ENCODE measurements at regions not wholly inside any gene's neighbourhood (a gene's known extent, or its start where the extent isn't known, plus 50 kb on each side); places are given as distances from the start of the nearest gene placed in this dataset.

DNA sequence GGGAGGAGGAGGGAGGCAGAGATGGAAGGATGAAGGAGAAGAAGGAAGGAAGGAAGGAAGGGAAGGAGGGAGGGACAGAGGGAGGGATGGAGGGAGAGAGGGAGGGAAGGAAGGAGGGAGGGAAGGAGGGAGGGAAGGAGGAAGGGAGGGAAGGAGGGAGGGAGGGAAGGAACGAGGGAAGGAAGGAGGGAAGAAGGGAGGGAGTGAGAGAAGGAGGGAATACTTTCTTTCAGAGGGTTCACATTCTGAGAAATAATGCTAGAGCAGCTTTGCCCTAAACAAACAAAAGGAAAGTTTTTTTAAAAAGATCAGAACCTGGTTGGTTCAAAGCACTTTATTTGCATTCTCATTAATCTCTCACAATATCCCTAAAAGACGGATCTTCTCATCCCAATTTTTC is 96.1 kb upstream of the NXT1 start:
- no peak for DNase-seq (ENCODE audit: extremely low read depth in 1 of 2, low read depth in 1 of 2)

DNA sequence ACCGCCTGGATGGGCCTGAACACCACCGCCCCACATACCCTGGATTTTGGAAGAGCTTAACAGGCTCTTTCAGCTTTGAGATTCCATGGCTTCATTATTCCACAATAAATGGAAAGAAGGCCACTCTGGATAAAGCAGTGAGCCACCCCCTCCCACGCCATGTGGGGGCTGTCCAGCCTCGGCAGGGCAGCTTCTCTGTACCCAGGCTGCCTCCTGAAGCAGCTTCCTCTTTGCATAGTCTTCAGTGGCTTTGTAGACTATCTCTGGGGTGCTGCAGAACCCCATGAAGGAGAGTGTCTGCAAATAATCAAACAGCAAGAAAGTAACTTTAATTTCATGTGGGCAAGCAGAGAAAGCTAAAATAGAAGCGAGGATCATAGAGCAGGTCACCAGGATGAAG is 96.6 kb upstream of the NXT1 start:
- no peak for DNase-seq (ENCODE audit: extremely low read depth in 1 of 2, low read depth in 1 of 2)

DNA sequence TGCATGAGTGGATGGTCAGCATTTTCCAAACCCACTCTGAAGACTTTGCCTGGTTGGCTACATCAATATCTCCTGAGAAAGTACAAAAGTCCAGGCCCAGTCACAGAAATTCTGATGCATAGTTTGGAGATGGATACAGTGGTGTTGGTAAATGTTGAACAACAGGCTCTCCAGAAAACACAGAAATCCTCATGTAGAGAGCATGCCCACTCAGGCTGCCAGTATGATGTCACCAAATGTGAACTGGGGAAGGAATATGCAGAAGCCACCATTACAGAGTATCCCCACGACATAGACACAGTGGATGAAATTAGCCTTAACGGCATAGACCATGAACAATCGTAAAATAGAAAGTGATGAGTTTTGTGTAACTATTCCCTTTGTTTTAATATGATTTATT is 97.1 kb upstream of the NXT1 start:
- no peak for DNase-seq (ENCODE audit: extremely low read depth in 1 of 2, low read depth in 1 of 2)

- no peak for DNase-seq (ENCODE audit: extremely low read depth in 1 of 2, low read depth in 1 of 2)
Observed at GRCh38 chr20:23251779-23252178, 98.8 kb upstream of the NXT1 start.

DNA sequence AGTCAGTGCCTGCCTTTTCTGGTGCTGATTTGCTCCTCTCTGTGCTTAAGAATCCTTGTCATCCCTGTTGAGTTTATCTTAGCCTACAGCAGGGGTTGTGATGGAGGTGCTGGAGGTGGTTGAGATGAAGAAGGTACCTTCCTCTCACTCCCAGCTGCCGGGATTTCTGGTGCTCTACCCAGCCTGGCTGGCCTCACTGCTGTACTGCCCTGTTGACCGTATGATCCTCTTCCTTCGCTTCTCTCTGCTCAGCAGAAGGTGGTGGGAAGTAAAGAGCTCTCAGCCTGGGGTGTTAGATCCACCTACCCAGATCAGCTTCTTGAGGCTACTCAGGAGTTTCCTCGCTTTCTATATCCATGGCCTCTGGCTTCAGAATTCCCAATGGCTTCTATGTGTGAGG is 101.0 kb upstream of the NXT1 start:
- no peak for DNase-seq (ENCODE audit: extremely low read depth in 1 of 2, low read depth in 1 of 2)

DNA sequence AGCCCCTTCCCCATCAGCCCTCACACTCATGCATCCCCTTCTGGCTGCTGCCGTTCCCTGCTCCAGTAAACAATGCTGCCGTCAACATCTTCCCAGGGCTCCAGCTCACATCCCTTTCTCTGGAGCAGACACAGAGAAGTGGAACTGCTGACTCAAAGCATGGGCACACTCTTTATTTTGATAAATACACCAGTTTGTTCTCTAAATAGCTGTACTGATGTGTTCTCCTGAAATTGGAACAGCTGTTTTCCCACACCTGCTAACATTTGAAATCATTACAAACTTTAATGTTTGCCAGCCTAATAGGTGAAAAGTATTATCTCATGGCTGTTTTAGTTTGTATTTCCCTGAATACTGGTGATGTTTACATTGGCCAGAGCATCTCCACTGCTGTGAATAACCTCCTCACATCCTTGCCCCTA is 102.1 kb upstream of the NXT1 start:
- no peak for DNase-seq (ENCODE audit: extremely low read depth in 1 of 2, low read depth in 1 of 2)

DNA sequence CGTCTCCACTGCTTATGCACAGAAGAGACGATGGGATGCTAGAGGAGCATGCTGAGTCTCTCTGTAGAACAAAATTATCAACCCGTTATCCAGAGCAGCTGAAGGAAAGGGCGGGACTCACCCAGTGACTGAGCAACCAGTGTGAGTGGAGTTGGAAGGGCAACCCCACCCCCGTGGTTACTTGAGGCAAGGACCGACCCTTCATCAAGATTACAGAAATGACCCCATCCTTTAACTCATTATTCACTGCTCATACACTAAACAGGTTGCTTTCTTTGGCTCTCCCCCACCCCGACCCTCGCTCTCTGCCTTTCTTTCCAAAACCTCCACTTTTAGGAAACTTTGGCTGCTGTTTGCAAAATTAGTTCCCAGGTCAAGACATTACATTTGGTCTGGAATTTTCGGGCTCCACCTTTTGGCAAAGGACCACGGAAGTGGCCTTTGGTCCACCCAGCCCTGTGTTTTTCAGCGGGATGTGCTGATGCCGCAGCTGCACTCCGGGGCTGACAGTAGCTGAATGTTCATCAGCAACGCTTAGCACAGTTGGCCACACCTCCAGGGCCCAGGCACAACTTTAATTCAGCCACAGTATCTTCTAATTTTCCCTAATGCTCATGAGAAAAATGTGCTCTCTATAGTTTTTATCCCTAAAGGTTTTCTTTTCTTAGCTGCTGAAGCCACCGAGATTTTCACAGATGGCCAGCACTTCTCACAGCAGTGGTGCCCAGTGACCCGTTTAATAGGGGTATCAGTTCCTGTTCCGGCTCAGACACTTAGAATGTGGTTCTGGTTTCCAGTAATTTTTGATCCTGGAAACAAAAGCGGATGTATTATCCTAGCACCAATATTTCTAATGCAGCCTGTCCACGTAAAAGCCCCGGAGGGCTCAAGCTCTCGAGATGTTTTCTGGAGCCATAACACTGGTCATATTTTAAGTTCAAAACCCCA is 103.6 kb upstream of the NXT1 start:
- DNase-seq (ENCODE audit: extremely low read depth in 1 of 2, low read depth in 1 of 2): no peak

- DNase-seq (ENCODE audit: extremely low read depth in 1 of 2, low read depth in 1 of 2): no peak
Observed at GRCh38 chr20:23245553-23246181, 104.9 kb upstream of the NXT1 start.

DNA sequence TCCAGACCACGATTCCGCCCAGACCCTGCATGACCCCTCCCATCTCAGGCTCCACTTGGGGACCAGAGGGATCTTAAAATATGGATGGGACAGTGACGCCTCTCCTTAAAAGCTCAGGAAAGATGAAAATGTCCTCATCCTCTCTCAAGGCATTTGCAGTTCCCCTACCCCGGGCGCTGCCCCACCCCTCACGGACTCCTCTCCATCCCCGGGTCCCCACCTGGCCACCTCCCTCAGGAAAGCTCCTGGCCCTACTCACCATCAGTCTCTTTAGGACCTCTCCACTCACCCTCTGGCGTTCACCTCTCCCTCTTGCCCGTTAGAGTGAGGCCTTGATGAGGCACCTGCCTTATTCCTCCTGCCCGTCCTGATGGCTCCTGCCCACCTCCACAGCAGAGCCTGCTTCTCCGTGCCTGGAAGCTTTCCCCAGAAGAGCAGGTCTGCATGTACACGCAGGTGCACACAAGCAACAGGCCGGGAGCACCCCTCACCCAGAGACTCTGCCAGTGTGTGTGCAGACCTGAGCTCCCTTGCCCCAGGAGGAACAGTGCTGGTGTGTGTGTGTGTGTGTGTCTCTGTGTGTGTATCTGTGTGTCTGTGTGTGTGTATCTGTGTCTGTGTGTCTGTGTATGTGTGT is 105.6 kb upstream of the NXT1 start:
- no peak for DNase-seq (ENCODE audit: extremely low read depth in 1 of 2, low read depth in 1 of 2)

DNA sequence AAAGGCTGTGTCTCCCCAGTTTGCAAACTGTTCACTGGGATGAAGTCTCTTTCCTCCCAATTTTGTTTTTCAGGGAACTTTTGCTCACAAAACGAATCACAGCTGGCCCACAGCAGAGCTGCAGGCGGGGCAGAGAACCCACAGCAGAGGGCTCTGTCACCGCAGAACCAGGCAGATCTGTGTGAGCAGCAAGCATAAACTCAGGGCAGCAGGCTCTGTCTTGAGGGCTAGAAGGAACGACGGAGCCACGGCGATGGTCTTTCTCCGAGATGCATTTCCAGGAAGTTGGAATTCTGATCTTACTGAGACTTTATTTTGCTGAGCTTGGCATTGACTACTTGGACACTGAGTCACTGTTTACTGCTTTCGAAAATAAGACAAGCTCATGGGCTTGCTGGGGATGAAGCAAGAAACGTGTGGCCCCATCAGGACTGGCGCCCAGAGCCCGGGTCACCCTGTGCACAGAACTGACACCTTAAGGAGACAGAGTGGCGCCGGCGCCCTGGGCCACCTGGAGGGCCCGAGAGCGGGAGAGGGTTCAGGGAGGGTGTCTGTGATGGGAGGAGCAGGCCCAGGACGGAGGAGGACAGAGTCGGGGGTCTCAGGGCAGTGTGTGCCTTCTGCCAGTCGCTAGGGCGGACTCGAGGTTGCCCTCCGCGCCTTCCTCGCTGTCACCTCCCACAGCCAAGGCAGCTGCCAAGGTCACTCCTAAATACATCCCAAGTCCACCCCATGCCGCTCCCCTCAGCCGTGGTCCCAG is 106.3 kb upstream of the NXT1 start:
- no peak for DNase-seq (ENCODE audit: extremely low read depth in 1 of 2, low read depth in 1 of 2)

DNA sequence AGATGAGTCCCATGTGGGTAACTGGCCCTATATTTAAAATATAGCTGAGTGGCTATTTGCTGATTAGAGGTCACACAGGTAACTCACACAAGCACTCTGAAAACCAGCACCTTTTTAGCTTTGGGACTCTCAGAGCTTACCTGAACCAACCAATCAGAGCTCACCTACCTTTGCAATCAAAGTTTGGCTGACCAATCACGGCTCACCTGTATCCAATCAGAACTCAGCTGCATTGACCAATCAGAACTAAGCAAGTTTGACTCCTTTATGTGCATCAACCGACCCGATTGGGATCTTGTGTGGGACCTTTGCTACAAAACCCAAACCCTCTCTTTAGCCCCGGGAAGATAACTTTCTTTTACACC is 106.8 kb upstream of the NXT1 start:
- no peak for DNase-seq (ENCODE audit: extremely low read depth in 1 of 2, low read depth in 1 of 2)

- no peak for DNase-seq (ENCODE audit: extremely low read depth in 1 of 2, low read depth in 1 of 2)
Observed at GRCh38 chr20:23242556-23243180, 107.9 kb upstream of the NXT1 start.

- DNase-seq (ENCODE audit: extremely low read depth in 1 of 2, low read depth in 1 of 2): no peak
Observed at GRCh38 chr20:23242104-23242503, 108.5 kb upstream of the NXT1 start.

- no peak for DNase-seq (ENCODE audit: extremely low read depth in 1 of 2, low read depth in 1 of 2)
Observed at GRCh38 chr20:23241416-23241815, 109.2 kb upstream of the NXT1 start.

GRCh38 chr20:23240519-23240918 is 110.1 kb upstream of the NXT1 start:
- no peak for DNase-seq (ENCODE audit: extremely low read depth in 1 of 2, low read depth in 1 of 2)

DNA sequence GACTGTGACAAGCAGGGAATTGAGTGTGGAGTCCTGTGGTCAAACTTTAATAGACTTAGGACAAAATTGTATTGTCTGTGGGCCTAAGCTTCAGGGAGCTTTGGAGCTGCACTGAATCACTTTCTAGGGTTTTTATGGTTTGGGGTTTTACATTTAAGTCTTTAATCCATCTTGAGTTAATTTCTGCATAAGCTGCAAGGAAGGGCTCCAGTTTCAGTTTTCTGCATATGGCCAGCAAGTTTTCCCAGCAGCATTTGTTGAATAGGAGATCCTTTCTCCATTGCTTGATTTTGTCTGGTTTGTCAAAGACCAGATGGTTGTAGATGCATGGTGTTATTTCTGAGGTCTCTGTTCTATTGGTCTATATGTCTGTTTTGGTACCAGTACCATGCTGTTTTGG is 113.4 kb upstream of the NXT1 start:
- DNase-seq (ENCODE audit: extremely low read depth in 1 of 2, low read depth in 1 of 2): no peak

DNA sequence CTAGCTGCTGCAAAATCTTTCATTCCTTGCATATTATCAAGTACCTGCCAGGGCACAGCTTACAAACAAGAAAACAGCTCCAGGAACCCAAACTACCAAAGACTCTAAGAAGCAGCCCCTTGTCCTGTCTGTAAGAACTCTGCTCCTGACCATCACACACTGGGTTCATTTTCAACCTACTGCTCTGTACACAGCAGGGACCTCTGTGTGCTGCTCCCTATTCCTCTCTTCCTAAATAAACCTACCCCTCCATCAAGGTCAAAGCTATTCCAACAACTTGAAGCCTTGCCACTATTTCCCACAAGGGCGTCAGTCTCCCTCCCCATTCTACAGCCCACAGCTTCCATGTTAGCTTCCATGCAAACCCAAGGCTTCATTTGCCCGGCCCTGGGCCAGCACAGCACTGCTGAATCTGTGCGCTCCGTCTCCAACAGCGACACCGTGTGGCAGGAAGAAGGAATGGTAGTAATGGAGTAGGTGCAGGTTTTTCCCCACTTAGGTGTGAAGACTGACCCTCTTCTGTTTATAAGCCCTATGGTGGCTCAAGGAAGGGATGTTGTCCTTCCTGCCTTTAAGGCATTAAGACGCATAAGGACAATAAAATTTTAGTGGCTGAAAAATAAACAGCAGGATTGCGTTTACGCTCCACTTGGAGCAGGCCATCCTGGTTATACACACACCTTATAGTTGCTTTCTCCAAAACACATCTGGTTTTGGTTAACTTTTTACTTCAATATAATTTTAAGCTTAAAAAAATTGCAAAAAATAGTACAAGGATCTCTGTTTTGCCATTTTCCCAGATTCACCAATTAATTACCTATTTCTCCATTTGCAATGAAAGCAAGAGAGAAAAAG is 115.2 kb upstream of the NXT1 start:
- no peak for DNase-seq (ENCODE audit: extremely low read depth in 1 of 2, low read depth in 1 of 2)

GRCh38 chr20:23234311-23235078 is 116.1 kb upstream of the NXT1 start:
- DNase-seq (ENCODE audit: extremely low read depth in 1 of 2, low read depth in 1 of 2): no peak

DNA sequence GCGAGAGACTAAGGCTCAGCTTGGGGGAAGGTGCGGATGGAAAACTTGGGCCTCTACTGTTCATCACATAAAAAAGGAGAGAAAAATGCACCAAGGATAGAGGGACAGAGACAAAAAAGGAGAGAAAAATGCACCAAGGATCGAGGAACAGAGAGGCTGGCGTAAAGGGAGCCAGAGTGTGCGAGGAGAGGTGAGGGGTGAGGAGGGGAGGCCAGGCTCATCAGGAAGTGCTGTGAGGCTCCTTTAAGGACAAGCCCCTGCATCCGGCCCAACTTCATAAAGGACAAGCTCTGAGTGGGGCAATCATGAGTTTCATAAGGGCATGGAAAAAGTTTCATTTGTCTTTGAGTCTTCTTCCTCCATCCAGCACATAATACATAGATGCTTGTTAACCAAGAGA is 117.2 kb upstream of the NXT1 start:
- no peak for DNase-seq (ENCODE audit: extremely low read depth in 1 of 2, low read depth in 1 of 2)
